OCI-LY7 (cell line): ENCODE measurements at regions not wholly inside any gene's neighbourhood (a gene's known extent, or its start where the extent isn't known, plus 50 kb on each side); places are given as distances from the start of the nearest gene placed in this dataset.
"Not testable (repeated sequence)": the region's sequence is repeated elsewhere in the genome, so short reads cannot be mapped to it uniquely, and the experiment has no call there.

ENCODE experiments used
- BruUV-seq: library from RNA; stranded (reverse); fragments of 400-500 nt; replicated peaks from 2 replicates; lab custom pipeline; 2021; lab: Mats Ljungman, UMichigan
- CTCF ChIA-PET: fragments of 300-600 bp; sonication (Branson Sonifier 250); formaldehyde crosslinking; loops from one replicate; lab custom pipeline; 2022; ENCODE audit warnings: antibody characterized with exemption; ENCODE audit not compliant: unreplicated experiment; lab: Charles Lee
- POLR2A ChIA-PET: fragments of 300-600 bp; sonication (Branson Sonifier 250); formaldehyde crosslinking; loops from one replicate; lab custom pipeline; 2022; ENCODE audit warnings: antibody characterized with exemption; lab: Charles Lee
- DNase-seq: peaks from one replicate; pipeline ENCODE4 v3.0.0-alpha.2; 2015; ENCODE audit warnings: low spot score
- H2AFZ ChIP-seq: fragments of 200-600 bp; sonication (generic), shearing (Covaris generic); 2 replicates; pipeline ENCODE4 v1.6.1; 2014; ENCODE audit warnings: mild to moderate bottlenecking, antibody characterized with exemption, low read length, moderate library complexity
- H3K27ac ChIP-seq: fragments of 200-600 bp; sonication (generic); 2 replicates; pipeline ENCODE4 v1.5.1; 2014; ENCODE audit warnings: mixed run types, low read depth, mild to moderate bottlenecking, moderate library complexity, low read length, inconsistent platforms; ENCODE audit not compliant: poor library complexity, severe bottlenecking
- H3K36me3 ChIP-seq: fragments of 200-600 bp; sonication (generic); 2 replicates; pipeline ENCODE4 v1.6.1; 2014; ENCODE audit warnings: mild to moderate bottlenecking, antibody characterized with exemption, low read length, moderate library complexity, mixed read lengths; ENCODE audit not compliant: insufficient read depth
- H3K4me1 ChIP-seq: fragments of 200-600 bp; sonication (generic); 2 replicates; pipeline ENCODE4 v1.5.1; 2014; ENCODE audit warnings: mild to moderate bottlenecking, low read length; ENCODE audit not compliant: insufficient read depth, poor library complexity, severe bottlenecking
- H3K4me2 ChIP-seq: fragments of 200-600 bp; sonication (generic); 2 replicates; pipeline ENCODE4 v1.6.1; 2014; ENCODE audit warnings: mild to moderate bottlenecking, low read length
- H3K4me3 ChIP-seq: fragments of 200-600 bp; sonication (generic); 2 replicates; pipeline ENCODE4 v1.5.1; 2014; ENCODE audit warnings: mild to moderate bottlenecking, low read depth, low read length; ENCODE audit not compliant: poor library complexity, severe bottlenecking
- H3K79me2 ChIP-seq: fragments of 200-600 bp; sonication (generic); 2 replicates; pipeline ENCODE4 v1.6.1; 2016; ENCODE audit warnings: low read depth, mild to moderate bottlenecking, low read length, moderate library complexity, mixed read lengths; ENCODE audit not compliant: insufficient read depth
- H3K9me2 ChIP-seq: fragments of 200-600 bp; sonication (generic); 2 replicates; pipeline ENCODE4 v1.6.1; 2016; ENCODE audit warnings: mild to moderate bottlenecking, low read length, mixed read lengths; ENCODE audit not compliant: insufficient read depth
- H3K9me3 ChIP-seq: fragments of 200-600 bp; sonication (generic); 2 replicates; pipeline ENCODE4 v1.6.1; 2014; ENCODE audit warnings: mild to moderate bottlenecking, mixed run types, low read length, mixed read lengths
- H4K20me1 ChIP-seq: fragments of 200-600 bp; sonication (generic); 2 replicates; pipeline ENCODE4 v1.6.1; 2014; ENCODE audit warnings: mild to moderate bottlenecking, antibody characterized with exemption, low read length, moderate library complexity, mixed read lengths; ENCODE audit not compliant: insufficient read depth
- EZH2phosphoT487 ChIP-seq: fragments of 200-600 bp; sonication (generic); IDR thresholded peaks from 2 replicates; pipeline ENCODE4 v1.6.1; 2018; ENCODE audit warnings: low read depth, borderline replicate concordance, mild to moderate bottlenecking, mixed run types, antibody characterized with exemption, low read length, moderate library complexity, mixed read lengths
- intact Hi-C: fragments of 100-400 bp; cut with micrococcal nuclease; formaldehyde crosslinking; loops from one replicate; pipeline ENCODE4 v1.10.0; 2022; ENCODE audit not compliant: unreplicated experiment
- TF ChIP-seq, protein P1 (sequence below): fragments of 200-600 bp; sonication (generic); conservative IDR thresholded peaks from 2 replicates; pipeline ENCODE4 v1.5.1; 2014; ENCODE audit warnings: mild to moderate bottlenecking, antibody characterized with exemption, low read length, moderate library complexity, mixed read lengths

DNA sequence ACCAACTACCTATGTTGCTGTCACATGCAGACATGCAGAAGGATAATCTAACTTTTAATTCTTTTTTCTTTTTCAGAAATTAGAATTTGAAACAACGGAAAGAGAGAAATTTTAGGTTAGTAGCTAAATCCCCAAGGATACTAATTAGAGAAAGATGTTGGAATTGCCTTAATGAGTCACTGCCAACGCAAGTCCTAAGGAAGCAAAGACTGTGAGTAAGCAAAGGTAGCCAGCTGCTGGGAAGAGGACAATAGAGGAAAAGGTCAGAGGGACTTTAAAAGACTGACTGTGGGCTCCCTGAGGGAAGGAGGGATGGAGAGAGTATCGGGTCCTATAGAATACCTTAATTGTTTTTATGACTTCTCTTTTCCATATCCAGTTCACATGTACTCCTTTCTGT is 461.9 kb upstream of the PAPPA start:
- CTCF ChIA-PET, result no interaction called here
- Histone ChIP-seq H2AFZ (no peak overlapping the region), H3K4me1 (no peaks in the 10 kb centered on the region), H3K4me3 (no peak overlapping the region), H3K36me3 (no peaks in the 10 kb centered on the region), H3K9me2 (no peaks in the 10 kb centered on the region), H3K9me3 (no peaks in the 10 kb centered on the region), H3K4me2 (no peak overlapping the region), H3K27ac (no peak overlapping the region), H3K79me2 (no peaks in the 10 kb centered on the region), H4K20me1 (no peaks in the 10 kb centered on the region)
- BruUV-seq, result no TSS peak
- POLR2A ChIA-PET, result no interaction called here
- TF ChIP-seq, protein P1, sequence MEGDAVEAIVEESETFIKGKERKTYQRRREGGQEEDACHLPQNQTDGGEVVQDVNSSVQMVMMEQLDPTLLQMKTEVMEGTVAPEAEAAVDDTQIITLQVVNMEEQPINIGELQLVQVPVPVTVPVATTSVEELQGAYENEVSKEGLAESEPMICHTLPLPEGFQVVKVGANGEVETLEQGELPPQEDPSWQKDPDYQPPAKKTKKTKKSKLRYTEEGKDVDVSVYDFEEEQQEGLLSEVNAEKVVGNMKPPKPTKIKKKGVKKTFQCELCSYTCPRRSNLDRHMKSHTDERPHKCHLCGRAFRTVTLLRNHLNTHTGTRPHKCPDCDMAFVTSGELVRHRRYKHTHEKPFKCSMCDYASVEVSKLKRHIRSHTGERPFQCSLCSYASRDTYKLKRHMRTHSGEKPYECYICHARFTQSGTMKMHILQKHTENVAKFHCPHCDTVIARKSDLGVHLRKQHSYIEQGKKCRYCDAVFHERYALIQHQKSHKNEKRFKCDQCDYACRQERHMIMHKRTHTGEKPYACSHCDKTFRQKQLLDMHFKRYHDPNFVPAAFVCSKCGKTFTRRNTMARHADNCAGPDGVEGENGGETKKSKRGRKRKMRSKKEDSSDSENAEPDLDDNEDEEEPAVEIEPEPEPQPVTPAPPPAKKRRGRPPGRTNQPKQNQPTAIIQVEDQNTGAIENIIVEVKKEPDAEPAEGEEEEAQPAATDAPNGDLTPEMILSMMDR, result no peak
- no peak for TF ChIP-seq EZH2phosphoT487
- DNase-seq, result no peak
- intact Hi-C loops, result no loop called here

- intact Hi-C loops, H4K20me1 ChIP-seq, CTCF ChIA-PET, H3K36me3 ChIP-seq, H3K79me2 ChIP-seq, H3K9me2 ChIP-seq, H3K4me3 ChIP-seq, H3K27ac ChIP-seq, H3K4me2 ChIP-seq, DNase-seq, H3K4me1 ChIP-seq, BruUV-seq, H3K9me3 ChIP-seq, H2AFZ ChIP-seq: not testable (repeated sequence)
- POLR2A ChIA-PET, result interaction anchor here (0.6 kb wide), 1 partner anchor 105 kb away, joined by 4 read pairs; no protein-coding TSS in a partner anchor
Observed at GRCh38 chr9:115692868-115693267, 460.7 kb upstream of the PAPPA start.

- DNase-seq, result no peak
- H3K4me2 ChIP-seq, result no peak overlapping the region
- H4K20me1 ChIP-seq, result no peaks in the 10 kb centered on the region
- no TSS peak for BruUV-seq
- no peak overlapping the region for H2AFZ ChIP-seq
- intact Hi-C loops, result no loop called here
- no peaks in the 10 kb centered on the region for H3K4me1 ChIP-seq
- no peaks in the 10 kb centered on the region for H3K79me2 ChIP-seq
- no peaks in the 10 kb centered on the region for H3K9me2 ChIP-seq
- H3K9me3 ChIP-seq, result no peaks in the 10 kb centered on the region
- no peaks in the 10 kb centered on the region for H3K36me3 ChIP-seq
- ChIA-PET CTCF (no interaction called here), POLR2A (no interaction called here)
- TF ChIP-seq EZH2phosphoT487, result no peak
- TF ChIP-seq, protein P1, result peak; percentile 30; the same call in 1 of the 2 replicates
- H3K27ac ChIP-seq, result no peak overlapping the region
- H3K4me3 ChIP-seq, result no peak overlapping the region
Observed at GRCh38 chr9:115694014-115694413, 459.6 kb upstream of the PAPPA start.
